ENCODE measurements at regions not wholly inside any gene's neighbourhood (a gene's known extent, or its start where the extent isn't known, plus 50 kb on each side); places are given as distances from the start of the nearest gene placed in this dataset.

- Histone ChIP-seq H3K18ac (ENCODE audit: low read depth, low read length) (no peak overlapping the region), H2BK15ac (ENCODE audit: low read depth, low read length) (no peak overlapping the region), H3K4me3 (ENCODE audit: insufficient read depth, low read depth, low read length) (no peak overlapping the region), H2AFZ (replicated peaks; ENCODE audit: low read length, poor library complexity) (no peak overlapping the region), H3K27ac (ENCODE audit: insufficient read depth, low read length) (no peak overlapping the region), H3K9ac (ENCODE audit: low read depth, low read length) (no peak overlapping the region), H3K4me2 (ENCODE audit: low read depth, low read length) (no peak overlapping the region), H3K79me1 (ENCODE audit: low read depth in 1 of 2, low read length in 2 of 2) (no peaks in the 10 kb centered on the region), H3K9me3 (ENCODE audit: control insufficient read depth, insufficient read depth, low read length) (no peaks in the 10 kb centered on the region), H2BK5ac (ENCODE audit: low read depth, low read length, poor library complexity, severe bottlenecking) (no peak overlapping the region), H3K27me3 (ENCODE audit: control insufficient read depth, insufficient read depth, low read length) (peaks cover 9% of the 10 kb centered on the region), H4K91ac (ENCODE audit: insufficient read depth, low read depth, low read length) (no peak overlapping the region), H3K4ac (ENCODE audit: low read depth, low read length) (no peak overlapping the region), H4K8ac (ENCODE audit: low read depth in 2 of 2, low read length in 2 of 2) (no peak overlapping the region), H2AK5ac (ENCODE audit: low read depth, low read length) (no peak overlapping the region), H3K23ac (ENCODE audit: low read depth, low read length) (no peak overlapping the region), H3K14ac (replicated peaks; ENCODE audit: low read depth, low read length) (no peak overlapping the region), H3K4me1 (ENCODE audit: control insufficient read depth, insufficient read depth, low read length) (no peaks in the 10 kb centered on the region), H3K36me3 (ENCODE audit: control insufficient read depth, insufficient read depth, low read length) (no peaks in the 10 kb centered on the region), H3K9me1 (ENCODE audit: insufficient read depth, low read length) (no peaks in the 10 kb centered on the region), H3K56ac (ENCODE audit: extremely low read depth, insufficient read depth, low read length) (no peak overlapping the region), H2BK120ac (ENCODE audit: low read depth, low read length) (no peak overlapping the region), H2AK9ac (replicated peaks; ENCODE audit: low read depth, low read length, poor library complexity) (no peak overlapping the region), H4K5ac (ENCODE audit: low read depth, low read length) (no peak overlapping the region), H2BK20ac (ENCODE audit: low read depth, low read length) (no peak overlapping the region), H4K20me1 (ENCODE audit: insufficient read depth, low read length) (no peaks in the 10 kb centered on the region)
- ChIA-PET POLR2A (ENCODE audit: unreplicated experiment) (no interaction called here), CTCF (no interaction called here)
- no TSS peak for BruUV-seq (replicated peaks)
- DNase-seq (no peak), ATAC-seq (ENCODE audit: low read depth) (no peak)
- dilution Hi-C loops (cut with HindIII; ENCODE audit: low sequenced_read_pairs, unreplicated experiment): no loop called here
- in situ Hi-C loops (cut with MboI; ENCODE audit: low sequenced_read_pairs): no loop called here
- 75% methylated on average over 1 of the region's 2 CpGs; no CpG with 5 or more reads in 1 of the 2 experiments for WGBS, 2 experiments (ENCODE audit: extremely low coverage in 2 of 2, insufficient read length in 1 of 2)
- intact Hi-C loops (cut with micrococcal nuclease): no loop called here
- TF ChIP-seq RAD21 (IDR thresholded peaks at IDR 0.05; ENCODE audit: low read length) (no peak), MXI1 (IDR thresholded peaks at IDR 0.05; ENCODE audit: borderline replicate concordance, low read depth, low read length) (no peak), POLR2A (IDR thresholded peaks at IDR 0.05; ENCODE audit: low read depth, low read length) (no peak), MAZ (IDR thresholded peaks at IDR 0.05; ENCODE audit: borderline replicate concordance, low read depth, low read length) (no peak), RCOR1 (IDR thresholded peaks at IDR 0.05; ENCODE audit: insufficient replicate concordance, low read length) (no peak), NFE2L2 (IDR thresholded peaks at IDR 0.05; ENCODE audit: low read depth, low read length) (no peak), CEBPB (IDR thresholded peaks at IDR 0.05; ENCODE audit: low read depth, low read length) (no peak), CHD1 (IDR thresholded peaks at IDR 0.05; ENCODE audit: low read depth, low read length) (no peak), SMC3 (IDR thresholded peaks at IDR 0.05; ENCODE audit: low read depth, low read length) (no peak), BHLHE40 (IDR thresholded peaks at IDR 0.05; ENCODE audit: low read depth, low read length) (no peak), ELK1 (IDR thresholded peaks at IDR 0.05; ENCODE audit: borderline replicate concordance, low read depth, low read length) (no peak), USF2 (IDR thresholded peaks at IDR 0.05; ENCODE audit: low read depth, low read length) (no peak), RFX5 (IDR thresholded peaks at IDR 0.05; ENCODE audit: low read depth, low read length) (no peak), CTCF (conservative IDR thresholded peaks at IDR 0.05; ENCODE audit: low read depth, low read length) (no peak), FOS (IDR thresholded peaks at IDR 0.05; ENCODE audit: low read depth, low read length) (no peak)
Measured at GRCh38 chr3:187961366-187961765, 192.6 kb upstream of the LPP start.

All from IMR-90 (cell line).